ENCODE measurements at regions not wholly inside any gene's neighbourhood (a gene's known extent, or its start where the extent isn't known, plus 50 kb on each side); places are given as distances from the start of the nearest gene placed in this dataset.

GRCh38 chr5:93868851-93869250, 127.5 kb upstream of the POU5F2 start:
- TF ChIP-seq EZH2 (IDR thresholded peaks at IDR 0.05; ENCODE audit: insufficient read depth, poor library complexity, severe bottlenecking) = no peak
- no peak for TF ChIP-seq EZH2phosphoT487 (IDR thresholded peaks at IDR 0.05; ENCODE audit: insufficient read depth, low read depth)

Data from GM23248 (cell line).